GM23338 (cell line): ENCODE measurements at regions not wholly inside any gene's neighbourhood (a gene's known extent, or its start where the extent isn't known, plus 50 kb on each side); places are given as distances from the start of the nearest gene placed in this dataset.

Experiments
- ATAC-seq: fragments of 200-7000 bp; cut with Tn5 transposase; 3 replicates; pipeline ENCODE4 v1.9.1; 2020
- DNase-seq: peaks from one replicate; pipeline ENCODE4 v3.0.0-alpha.2; 2015; ENCODE audit warnings: low spot score
- H2AFZ ChIP-seq: fragments of 200-600 bp; sonication (generic); 2 replicates; pipeline ENCODE4 v1.8.0; 2016; ENCODE audit warnings: antibody characterized with exemption, mild to moderate bottlenecking, moderate library complexity
- H3F3A ChIP-seq: fragments of 200-600 bp; sonication (generic); replicated peaks from 2 replicates; pipeline ENCODE4 v1.8.0; 2017; ENCODE audit warnings: antibody characterized with exemption, mixed run types, low read depth
- H3K27ac ChIP-seq: fragments of 200-600 bp; sonication (generic); 2 replicates; pipeline ENCODE4 v1.6.1; 2016; ENCODE audit warnings: low read depth
- H3K27me3 ChIP-seq: fragments of 200-600 bp; sonication (generic); 2 replicates; pipeline ENCODE4 v1.8.0; 2016; ENCODE audit warnings: mild to moderate bottlenecking, mixed run types, moderate library complexity; ENCODE audit not compliant: insufficient read depth
- H3K36me3 ChIP-seq: fragments of 200-600 bp; sonication (generic); 2 replicates; pipeline ENCODE4 v1.8.0; 2016; ENCODE audit warnings: mild to moderate bottlenecking; ENCODE audit not compliant: insufficient read depth
- H3K4me1 ChIP-seq: fragments of 200-600 bp; sonication (generic); 2 replicates; pipeline ENCODE4 v1.8.0; 2016; ENCODE audit warnings: mild to moderate bottlenecking, moderate library complexity; ENCODE audit not compliant: insufficient read depth
- H3K4me2 ChIP-seq: fragments of 200-600 bp; sonication (generic); 2 replicates; pipeline ENCODE4 v1.7.1; 2017; ENCODE audit warnings: mixed run types
- H3K4me3 ChIP-seq: fragments of 200-600 bp; sonication (generic); 2 replicates; pipeline ENCODE4 v1.6.1; 2016; ENCODE audit warnings: mixed run types
- H3K79me2 ChIP-seq: fragments of 200-600 bp; sonication (generic); replicated peaks from 2 replicates; pipeline ENCODE4 v1.8.0; 2017; ENCODE audit warnings: mild to moderate bottlenecking; ENCODE audit not compliant: insufficient read depth
- H3K9me2 ChIP-seq: fragments of 200-600 bp; sonication (generic); 2 replicates; pipeline ENCODE4 v1.8.0; 2017; ENCODE audit not compliant: insufficient read depth
- H4K20me1 ChIP-seq: fragments of 200-600 bp; sonication (generic); replicated peaks from 2 replicates; pipeline ENCODE4 v1.8.0; 2017; ENCODE audit warnings: mild to moderate bottlenecking; ENCODE audit not compliant: insufficient read depth
- H3K27ac Mint-ChIP-seq: 2 replicates; pipeline ENCODE4 v1.8.0; 2020; ENCODE audit warnings: inconsistent platforms, mild to moderate bottlenecking, moderate library complexity, mixed read lengths
- H3K27me3 Mint-ChIP-seq: 3 replicates; pipeline ENCODE4 v1.8.0; 2022; ENCODE audit warnings: low read depth, mild to moderate bottlenecking, moderate library complexity, mixed read lengths, inconsistent platforms; ENCODE audit not compliant: insufficient read depth, poor library complexity
- H3K36me3 Mint-ChIP-seq: 3 replicates; pipeline ENCODE4 v1.8.0; 2021; ENCODE audit warnings: low read depth, mild to moderate bottlenecking, inconsistent platforms, moderate library complexity, mixed read lengths
- H3K4me1 Mint-ChIP-seq: 3 replicates; pipeline ENCODE4 v1.8.0; 2020; ENCODE audit warnings: mild to moderate bottlenecking, inconsistent platforms, mixed read lengths
- H3K4me3 Mint-ChIP-seq: 3 replicates; pipeline ENCODE4 v1.8.0; 2021; ENCODE audit warnings: moderate library complexity, mild to moderate bottlenecking, inconsistent platforms, mixed read lengths
- H3K9me3 Mint-ChIP-seq: 3 replicates; pipeline ENCODE4 v1.8.0; 2020; ENCODE audit warnings: moderate library complexity, mild to moderate bottlenecking, inconsistent platforms, mixed read lengths
- CREB1 ChIP-seq: fragments of 250-450 bp; sonication (Bioruptor Pico); IDR thresholded peaks from 2 replicates; pipeline ENCODE4 v1.5.0; 2020; ENCODE audit warnings: low read depth, mild to moderate bottlenecking, moderate library complexity
- ETS1 ChIP-seq: IDR thresholded peaks from 2 replicates; pipeline ENCODE4 v1.6.1; 2016; ENCODE audit warnings: antibody characterized with exemption
- EZH2 ChIP-seq: fragments of 200-600 bp; sonication (generic); IDR thresholded peaks from one replicate; pipeline ENCODE4 v1.8.0; 2017; ENCODE audit warnings: antibody characterized with exemption, mild to moderate bottlenecking, low read depth; ENCODE audit not compliant: unreplicated experiment
- EZH2phosphoT487 ChIP-seq: fragments of 200-600 bp; sonication (generic); IDR thresholded peaks from one replicate; pipeline ENCODE4 v1.8.1; 2018; ENCODE audit warnings: antibody characterized with exemption; ENCODE audit not compliant: unreplicated experiment
- JUNB ChIP-seq: IDR thresholded peaks from one replicate; pipeline ENCODE4 v1.6.1; 2016; ENCODE audit warnings: antibody characterized with exemption; ENCODE audit not compliant: unreplicated experiment
- NANOG ChIP-seq: IDR thresholded peaks from 2 replicates; pipeline ENCODE4 v1.6.1; 2016; ENCODE audit warnings: antibody characterized with exemption, borderline replicate concordance
- POLR2AphosphoS5 ChIP-seq: IDR thresholded peaks from 2 replicates; pipeline ENCODE4 v1.6.1; 2016; ENCODE audit warnings: antibody characterized with exemption, low read depth
- STAT1 ChIP-seq: IDR thresholded peaks from one replicate; pipeline ENCODE4 v1.6.1; 2016; ENCODE audit warnings: antibody characterized with exemption; ENCODE audit not compliant: unreplicated experiment
- ZNF114 ChIP-seq: fragments of 250-450 bp; sonication (Bioruptor Pico); IDR thresholded peaks from 2 replicates; pipeline ENCODE4 v1.5.0; 2020; ENCODE audit warnings: mild to moderate bottlenecking, moderate library complexity
- ZNF331 ChIP-seq: fragments of 250-450 bp; sonication (Bioruptor Pico); IDR thresholded peaks from 2 replicates; pipeline ENCODE4 v1.5.0; 2020; ENCODE audit warnings: low read depth, mild to moderate bottlenecking, moderate library complexity
- ZNF462 ChIP-seq: fragments of 250-450 bp; sonication (Bioruptor Pico); IDR thresholded peaks from 2 replicates; pipeline ENCODE4 v1.5.0; 2020; ENCODE audit warnings: mild to moderate bottlenecking, moderate library complexity
- TF ChIP-seq, protein P1 (sequence below): IDR thresholded peaks from one replicate; pipeline ENCODE4 v1.6.1; 2018; ENCODE audit warnings: antibody characterized with exemption; ENCODE audit not compliant: unreplicated experiment
- TF ChIP-seq, protein P2 (sequence below), 2 experiments: fragments of 200-600 bp in 1 of 2; sonication (generic) in 1 of 2; conservative IDR thresholded peaks; 2 replicates each; pipeline versions ENCODE4 v1.5.1 to v1.6.1; 2016 to 2017; ENCODE audit warnings: antibody characterized with exemption in 2 of 2, low read depth in 2 of 2, mild to moderate bottlenecking in 2 of 2, moderate library complexity in 1 of 2

- TF ChIP-seq ZNF462 (CRISPR knock-in tag) (no peak), JUNB (no peak), ZNF114 (CRISPR knock-in tag) (no peak)
Observed at GRCh38 chrX:44674906-44675305, 132.2 kb upstream of the FUNDC1 start (continued).

GRCh38 chrX:44669626-44670025 is 127.0 kb upstream of the FUNDC1 start:
- Histone ChIP-seq H3K9me2 (no peaks in the 10 kb centered on the region), H3K27ac (no peak overlapping the region), H3K27me3 (no peaks in the 10 kb centered on the region), H3K36me3 (no peaks in the 10 kb centered on the region), H3K4me1 (no peaks in the 10 kb centered on the region), H3K4me2 (no peak overlapping the region), H3F3A (no peaks in the 10 kb centered on the region), H3K4me3 (no peak overlapping the region), H3K79me2 (no peaks in the 10 kb centered on the region), H2AFZ (no peak overlapping the region), H4K20me1 (no peaks in the 10 kb centered on the region)
- no peak overlapping the region for H3K4me3 Mint-ChIP-seq
- ATAC-seq (no peak), DNase-seq (no peak)
- H3K36me3 Mint-ChIP-seq, result no peaks in the 10 kb centered on the region
- no peak overlapping the region for H3K27ac Mint-ChIP-seq
- no peaks in the 10 kb centered on the region for H3K4me1 Mint-ChIP-seq
- H3K9me3 Mint-ChIP-seq, result no peaks in the 10 kb centered on the region
- peaks cover 2% of the 10 kb centered on the region for H3K27me3 Mint-ChIP-seq
- TF ChIP-seq EZH2phosphoT487 (no peak), NANOG (no peak), ETS1 (no peak), STAT1 (no peak), ZNF331 (CRISPR knock-in tag) (no peak), CREB1 (no peak), JUNB (no peak), POLR2AphosphoS5 (no peak), EZH2 (no peak), ZNF114 (CRISPR knock-in tag) (no peak)
- TF ChIP-seq, protein P1, sequence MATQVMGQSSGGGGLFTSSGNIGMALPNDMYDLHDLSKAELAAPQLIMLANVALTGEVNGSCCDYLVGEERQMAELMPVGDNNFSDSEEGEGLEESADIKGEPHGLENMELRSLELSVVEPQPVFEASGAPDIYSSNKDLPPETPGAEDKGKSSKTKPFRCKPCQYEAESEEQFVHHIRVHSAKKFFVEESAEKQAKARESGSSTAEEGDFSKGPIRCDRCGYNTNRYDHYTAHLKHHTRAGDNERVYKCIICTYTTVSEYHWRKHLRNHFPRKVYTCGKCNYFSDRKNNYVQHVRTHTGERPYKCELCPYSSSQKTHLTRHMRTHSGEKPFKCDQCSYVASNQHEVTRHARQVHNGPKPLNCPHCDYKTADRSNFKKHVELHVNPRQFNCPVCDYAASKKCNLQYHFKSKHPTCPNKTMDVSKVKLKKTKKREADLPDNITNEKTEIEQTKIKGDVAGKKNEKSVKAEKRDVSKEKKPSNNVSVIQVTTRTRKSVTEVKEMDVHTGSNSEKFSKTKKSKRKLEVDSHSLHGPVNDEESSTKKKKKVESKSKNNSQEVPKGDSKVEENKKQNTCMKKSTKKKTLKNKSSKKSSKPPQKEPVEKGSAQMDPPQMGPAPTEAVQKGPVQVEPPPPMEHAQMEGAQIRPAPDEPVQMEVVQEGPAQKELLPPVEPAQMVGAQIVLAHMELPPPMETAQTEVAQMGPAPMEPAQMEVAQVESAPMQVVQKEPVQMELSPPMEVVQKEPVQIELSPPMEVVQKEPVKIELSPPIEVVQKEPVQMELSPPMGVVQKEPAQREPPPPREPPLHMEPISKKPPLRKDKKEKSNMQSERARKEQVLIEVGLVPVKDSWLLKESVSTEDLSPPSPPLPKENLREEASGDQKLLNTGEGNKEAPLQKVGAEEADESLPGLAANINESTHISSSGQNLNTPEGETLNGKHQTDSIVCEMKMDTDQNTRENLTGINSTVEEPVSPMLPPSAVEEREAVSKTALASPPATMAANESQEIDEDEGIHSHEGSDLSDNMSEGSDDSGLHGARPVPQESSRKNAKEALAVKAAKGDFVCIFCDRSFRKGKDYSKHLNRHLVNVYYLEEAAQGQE, result no peak
- TF ChIP-seq, protein P2, sequence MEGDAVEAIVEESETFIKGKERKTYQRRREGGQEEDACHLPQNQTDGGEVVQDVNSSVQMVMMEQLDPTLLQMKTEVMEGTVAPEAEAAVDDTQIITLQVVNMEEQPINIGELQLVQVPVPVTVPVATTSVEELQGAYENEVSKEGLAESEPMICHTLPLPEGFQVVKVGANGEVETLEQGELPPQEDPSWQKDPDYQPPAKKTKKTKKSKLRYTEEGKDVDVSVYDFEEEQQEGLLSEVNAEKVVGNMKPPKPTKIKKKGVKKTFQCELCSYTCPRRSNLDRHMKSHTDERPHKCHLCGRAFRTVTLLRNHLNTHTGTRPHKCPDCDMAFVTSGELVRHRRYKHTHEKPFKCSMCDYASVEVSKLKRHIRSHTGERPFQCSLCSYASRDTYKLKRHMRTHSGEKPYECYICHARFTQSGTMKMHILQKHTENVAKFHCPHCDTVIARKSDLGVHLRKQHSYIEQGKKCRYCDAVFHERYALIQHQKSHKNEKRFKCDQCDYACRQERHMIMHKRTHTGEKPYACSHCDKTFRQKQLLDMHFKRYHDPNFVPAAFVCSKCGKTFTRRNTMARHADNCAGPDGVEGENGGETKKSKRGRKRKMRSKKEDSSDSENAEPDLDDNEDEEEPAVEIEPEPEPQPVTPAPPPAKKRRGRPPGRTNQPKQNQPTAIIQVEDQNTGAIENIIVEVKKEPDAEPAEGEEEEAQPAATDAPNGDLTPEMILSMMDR (conservative IDR thresholded peaks at IDR 0.05; ENCODE audit: low read depth in 2 of 2), result no peak
